GM19395 (cell line): ENCODE measurements at regions not wholly inside any gene's neighbourhood (a gene's known extent, or its start where the extent isn't known, plus 50 kb on each side); places are given as distances from the start of the nearest gene placed in this dataset.

Source experiments
- ATAC-seq: cut with Tn5 transposase; IDR thresholded peaks from one replicate; pipeline ENCODE4 v1.9.1; 2021; ENCODE audit warnings: mild to moderate bottlenecking, moderate library complexity; ENCODE audit not compliant: unreplicated experiment

- ATAC-seq: no peak
These were observed 1337.3 kb downstream of the PCDH18 start for GRCh38 chr4:136194962-136195361.

GRCh38 chr4:136186650-136187049 lies 1345.6 kb downstream of the PCDH18 start:
- no peak for ATAC-seq

- no peak for ATAC-seq
These were observed 1348.8 kb downstream of the PCDH18 start for GRCh38 chr4:136183513-136183912.

GRCh38 chr4:136156947-136157346 lies 1375.3 kb downstream of the PCDH18 start:
- ATAC-seq: no peak

- ATAC-seq: no peak
These were observed 1382.2 kb downstream of the PCDH18 start for GRCh38 chr4:136150046-136150445.

GRCh38 chr4:136136601-136137000 lies 1395.7 kb downstream of the PCDH18 start:
- ATAC-seq: no peak

GRCh38 chr4:136124251-136124745 lies 1408.0 kb downstream of the PCDH18 start:
- no peak for ATAC-seq

GRCh38 chr4:136121426-136121825 lies 1410.9 kb downstream of the PCDH18 start:
- ATAC-seq: no peak

- ATAC-seq: no peak
These were observed 1418.4 kb downstream of the PCDH18 start for GRCh38 chr4:136113921-136114320.

- no peak for ATAC-seq
These were observed 1420.2 kb downstream of the PCDH18 start for GRCh38 chr4:136112116-136112515.

GRCh38 chr4:136106753-136107152 lies 1425.5 kb downstream of the PCDH18 start:
- ATAC-seq: no peak

- no peak for ATAC-seq
These were observed 1428.7 kb downstream of the PCDH18 start for GRCh38 chr4:136103616-136104015.

GRCh38 chr4:136097676-136098075 lies 1434.6 kb downstream of the PCDH18 start:
- ATAC-seq: no peak

GRCh38 chr4:136088211-136088867 lies 1444.0 kb downstream of the PCDH18 start:
- no peak for ATAC-seq

- ATAC-seq: no peak
These were observed 1453.3 kb downstream of the PCDH18 start for GRCh38 chr4:136078976-136079375.

GRCh38 chr4:136056748-136057147 lies 1475.5 kb downstream of the PCDH18 start:
- no peak for ATAC-seq

GRCh38 chr4:136055360-136055759 lies 1476.9 kb downstream of the PCDH18 start:
- no peak for ATAC-seq

- no peak for ATAC-seq
These were observed 1495.5 kb downstream of the PCDH18 start for GRCh38 chr4:136036744-136037143.

- ATAC-seq: no peak
These were observed 1499.9 kb downstream of the PCDH18 start for GRCh38 chr4:136032391-136032790.

- no peak for ATAC-seq
These were observed 1506.8 kb downstream of the PCDH18 start for GRCh38 chr4:136025540-136025939.

GRCh38 chr4:136017556-136017955 lies 1514.7 kb downstream of the PCDH18 start:
- ATAC-seq: no peak

- no peak for ATAC-seq
These were observed 1520.1 kb downstream of the PCDH18 start for GRCh38 chr4:136012220-136012619.

GRCh38 chr4:136009258-136009832 lies 1522.9 kb downstream of the PCDH18 start:
- ATAC-seq: no peak
